HG02885 (cell line): ENCODE measurements at regions not wholly inside any gene's neighbourhood (a gene's known extent, or its start where the extent isn't known, plus 50 kb on each side); places are given as distances from the start of the nearest gene placed in this dataset.
"Not testable (repeated sequence)": the region's sequence is repeated elsewhere in the genome, so short reads cannot be mapped to it uniquely, and the experiment has no call there.

ENCODE experiments used
- ATAC-seq: cut with Tn5 transposase; IDR thresholded peaks from one replicate; pipeline ENCODE4 v1.9.1; 2021; ENCODE audit warnings: mild to moderate bottlenecking; ENCODE audit not compliant: unreplicated experiment, poor library complexity

GRCh38 chr18:78448106-78448505 lies 531.5 kb upstream of the SALL3 start:
- ATAC-seq = no peak

- ATAC-seq = no peak
Measured at GRCh38 chr18:78448591-78448990, 531.0 kb upstream of the SALL3 start.

- ATAC-seq = no peak
Measured at GRCh38 chr18:78454221-78454620, 525.4 kb upstream of the SALL3 start.

- ATAC-seq = no peak
Measured at GRCh38 chr18:78455386-78455785, 524.2 kb upstream of the SALL3 start.

GRCh38 chr18:78457011-78457410 lies 522.6 kb upstream of the SALL3 start:
- no peak for ATAC-seq

DNA sequence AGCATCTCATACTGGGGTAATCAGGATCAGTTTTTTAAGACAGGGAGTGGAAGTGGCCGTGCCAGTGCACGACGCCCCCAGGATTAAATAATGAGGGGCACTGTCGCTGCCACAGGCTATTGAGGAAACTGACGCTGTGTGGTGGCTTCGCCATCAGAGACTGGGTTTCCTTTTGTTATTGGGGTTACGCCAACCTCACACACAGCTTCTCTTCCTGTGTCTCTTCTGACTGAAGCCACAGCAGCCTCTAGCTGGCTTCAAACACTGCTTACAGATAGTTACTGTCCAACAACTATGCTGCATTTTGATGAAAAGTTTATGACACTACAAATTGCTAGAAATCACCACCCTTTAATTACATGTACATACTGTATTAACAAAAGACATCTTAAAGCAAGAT lies 521.9 kb upstream of the SALL3 start:
- no peak for ATAC-seq

GRCh38 chr18:78458356-78458755 lies 521.3 kb upstream of the SALL3 start:
- ATAC-seq = no peak

GRCh38 chr18:78459668-78460067 lies 520.0 kb upstream of the SALL3 start:
- ATAC-seq = no peak

GRCh38 chr18:78460558-78460957 lies 519.1 kb upstream of the SALL3 start:
- ATAC-seq = no peak

DNA sequence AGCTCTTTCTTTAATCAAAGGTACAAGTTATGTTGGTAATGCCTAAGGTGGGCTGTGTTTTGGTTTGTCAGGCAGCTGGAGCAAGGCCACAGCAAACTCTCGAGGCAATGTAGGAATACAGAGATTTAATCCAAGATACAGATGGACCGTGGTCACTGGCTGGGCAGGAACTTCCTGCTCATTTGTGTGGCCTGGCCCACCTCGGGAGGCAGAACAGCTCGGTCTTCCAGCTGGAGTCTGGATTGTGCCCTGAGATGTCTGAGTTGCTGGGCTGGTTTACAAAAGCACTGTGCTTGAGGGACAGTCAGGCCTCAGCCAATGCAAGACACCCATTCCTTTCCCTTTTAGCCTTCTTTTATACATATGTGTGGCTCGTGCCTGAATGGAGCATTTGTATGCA lies 506.1 kb upstream of the SALL3 start:
- ATAC-seq = no peak

DNA sequence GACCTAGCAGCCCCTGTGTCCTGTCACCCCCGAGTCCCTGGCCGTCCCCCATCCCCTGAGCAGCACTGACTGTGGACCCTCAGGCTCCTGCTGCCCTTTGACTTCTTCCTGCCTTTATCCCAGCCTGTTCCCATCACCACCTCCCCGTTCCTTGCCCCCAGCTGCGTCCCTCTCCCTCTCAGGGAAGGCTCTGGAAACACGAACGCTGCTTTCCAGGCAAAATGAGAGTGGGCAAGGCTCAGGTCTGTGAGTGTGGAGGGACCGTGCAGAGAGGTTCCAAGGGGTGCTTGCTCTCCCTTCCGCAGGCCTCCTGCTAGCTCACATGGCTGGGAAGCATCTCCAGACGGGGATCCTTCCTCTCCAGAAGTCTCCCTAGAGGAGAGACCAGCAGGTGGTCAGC lies 501.8 kb upstream of the SALL3 start:
- no peak for ATAC-seq

DNA sequence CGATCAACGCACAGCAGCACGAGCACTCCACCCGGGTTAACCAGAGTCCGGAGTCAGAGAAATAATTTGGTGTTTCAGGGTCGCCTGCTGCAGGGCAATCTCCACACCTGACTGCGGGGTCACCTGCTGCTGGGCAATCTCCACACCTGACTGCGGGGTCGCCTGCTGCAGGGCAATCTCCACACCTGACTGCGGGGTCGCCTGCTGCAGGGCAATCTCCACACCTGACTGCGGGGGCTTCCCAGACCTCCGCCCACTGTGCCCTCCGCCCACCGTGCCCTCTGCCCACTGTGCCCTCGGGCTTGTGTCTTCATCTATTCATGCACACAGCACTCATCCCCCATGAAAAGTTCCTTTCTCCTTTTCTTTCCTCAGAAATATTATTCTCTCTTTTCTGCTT lies 500.2 kb upstream of the SALL3 start:
- no peak for ATAC-seq

GRCh38 chr18:78480262-78481054 lies 499.2 kb upstream of the SALL3 start:
- ATAC-seq = no peak

DNA sequence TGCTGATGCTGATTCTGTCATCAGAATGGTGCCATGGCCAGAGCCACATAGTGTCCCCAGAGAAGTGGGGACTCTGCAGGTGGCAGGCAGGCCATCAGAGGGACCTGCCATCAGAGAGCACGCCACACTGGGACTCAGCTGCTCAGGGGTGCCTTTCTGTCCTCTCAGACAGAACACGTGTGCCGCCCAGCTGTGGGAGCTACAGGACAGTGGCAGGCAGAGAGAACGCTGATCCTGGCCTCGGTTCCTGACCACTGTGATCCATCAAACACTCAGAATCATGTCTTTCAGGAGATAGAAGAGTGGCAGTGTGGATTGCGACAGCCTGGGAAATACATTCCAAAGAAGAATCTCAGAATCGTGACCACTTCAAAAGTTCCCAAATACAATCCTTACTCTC lies 497.2 kb upstream of the SALL3 start:
- ATAC-seq = no peak

DNA sequence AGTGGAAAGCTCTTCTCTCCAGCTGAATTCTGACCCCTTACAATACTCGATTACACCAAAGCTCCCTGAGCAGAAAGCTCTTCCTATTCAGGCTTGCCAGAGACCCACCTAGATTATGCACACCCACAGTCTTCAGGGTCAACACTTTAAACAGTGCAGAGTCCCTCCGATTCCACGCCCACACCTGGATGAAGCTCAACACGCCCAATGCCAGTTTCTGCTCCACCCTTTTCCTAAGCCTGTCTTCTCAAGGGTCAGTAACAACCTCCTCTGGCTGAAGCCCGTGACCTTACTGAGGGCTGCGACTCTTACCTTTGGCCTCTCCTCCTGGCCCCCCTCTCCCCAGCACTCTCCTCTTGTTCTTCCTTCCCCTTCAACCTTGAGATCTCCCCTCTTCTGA lies 492.0 kb upstream of the SALL3 start:
- no peak for ATAC-seq

DNA sequence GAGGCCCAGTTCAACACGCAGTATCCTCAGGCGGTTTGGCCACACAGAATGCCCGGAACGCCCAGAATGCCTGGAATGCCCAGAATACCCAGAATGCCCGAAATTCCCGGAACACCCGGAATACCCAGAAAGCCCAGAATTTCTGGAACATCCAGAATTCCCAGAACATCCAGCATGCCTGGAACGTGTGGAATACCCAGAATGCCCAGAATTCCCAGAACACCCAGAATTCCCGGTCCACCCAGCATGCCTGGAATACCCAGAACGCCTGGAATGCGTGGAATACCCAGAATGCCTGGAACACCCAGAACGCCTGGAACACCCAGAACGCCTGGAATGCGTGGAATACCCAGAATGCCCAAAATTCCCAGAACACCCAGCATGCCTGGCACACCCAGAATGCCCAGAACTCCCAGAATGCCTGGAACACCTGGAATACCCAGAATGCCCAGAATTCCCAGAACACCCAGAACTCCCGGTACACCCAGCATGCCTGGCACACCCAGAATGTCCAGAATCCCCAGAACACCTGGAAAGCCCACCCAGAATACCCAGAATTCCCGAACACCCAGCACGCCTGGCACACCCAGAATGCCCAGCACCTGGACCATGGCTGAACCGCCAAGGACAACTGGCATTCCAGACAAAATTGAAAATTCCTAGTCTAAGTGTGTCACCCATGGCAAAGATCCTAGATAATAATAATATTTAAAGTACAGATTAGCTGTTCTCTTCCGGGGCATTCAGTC lies 487.4 kb upstream of the SALL3 start:
- ATAC-seq = no peak

GRCh38 chr18:78492813-78493371 lies 486.7 kb upstream of the SALL3 start:
- no peak for ATAC-seq

DNA sequence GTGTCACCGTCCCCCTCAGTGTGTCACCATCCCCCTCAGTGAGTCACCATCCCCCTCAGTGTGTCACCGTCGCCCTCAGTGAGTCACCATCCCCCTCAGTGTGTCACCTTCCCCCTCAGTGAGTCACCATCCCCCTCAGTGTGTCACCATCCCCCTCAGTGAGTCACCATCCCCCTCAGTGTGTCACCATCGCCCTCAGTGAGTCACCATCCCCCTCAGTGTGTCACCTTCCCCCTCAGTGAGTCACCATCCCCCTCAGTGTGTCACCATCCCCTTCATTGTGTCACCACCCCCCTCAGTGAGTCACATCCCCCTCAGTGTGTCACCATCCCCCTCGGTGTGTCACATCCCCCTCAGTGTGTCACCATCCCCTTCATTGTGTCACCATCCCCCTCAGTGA lies 486.1 kb upstream of the SALL3 start:
- not testable (repeated sequence) for ATAC-seq

GRCh38 chr18:78494204-78495085 lies 485.2 kb upstream of the SALL3 start:
- no peak for ATAC-seq

DNA sequence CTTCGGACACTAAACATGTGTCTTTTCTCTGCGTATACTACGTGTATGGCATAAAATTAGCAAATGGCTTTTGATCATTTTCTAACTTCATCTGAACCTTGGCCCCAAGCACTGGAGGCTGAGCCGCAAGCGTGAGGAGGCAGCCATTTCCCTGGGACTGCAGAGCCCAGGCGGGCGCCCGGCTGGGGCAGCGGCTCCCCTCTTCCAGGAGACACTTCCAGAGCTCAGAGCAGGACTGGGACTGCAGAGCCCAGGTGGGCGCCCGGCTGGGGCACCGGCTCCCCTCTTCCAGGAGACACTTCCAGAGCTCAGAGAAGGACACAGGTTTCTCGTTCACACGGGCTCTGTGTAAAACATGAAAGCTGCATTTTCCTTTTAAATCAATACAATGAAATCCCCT lies 484.1 kb upstream of the SALL3 start:
- ATAC-seq = no peak

DNA sequence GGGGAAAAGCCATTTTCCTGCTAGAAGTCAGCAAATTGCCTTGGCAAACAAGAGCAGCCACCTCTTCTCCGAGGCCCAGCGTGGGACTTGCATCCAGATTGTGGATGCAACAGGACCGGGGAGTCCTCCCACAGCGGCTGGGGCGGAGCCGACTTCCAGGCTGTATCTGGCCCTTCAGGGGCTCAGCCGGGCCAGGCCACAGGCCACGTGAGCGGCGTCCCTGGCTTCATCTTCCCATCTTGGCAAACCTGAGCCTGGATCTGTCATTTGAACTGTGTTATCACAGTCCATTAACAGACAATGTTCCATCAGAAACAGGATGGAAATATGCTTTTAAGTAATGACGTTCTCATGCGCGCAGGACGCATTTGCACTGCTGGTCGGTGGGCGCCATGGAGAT lies 483.5 kb upstream of the SALL3 start:
- no peak for ATAC-seq
